Epithelial cell of proximal tubule (primary cell): ENCODE measurements at regions not wholly inside any gene's neighbourhood (a gene's known extent, or its start where the extent isn't known, plus 50 kb on each side); places are given as distances from the start of the nearest gene placed in this dataset.

Experiments used
- DNase-seq: peaks from one replicate; pipeline ENCODE4 v3.0.0-alpha.2; 2011; ENCODE audit warnings: low read depth
- H3K4me3 ChIP-seq: 2 replicates; pipeline ENCODE4 v1.5.1; 2011; ENCODE audit warnings: low read depth, mild to moderate bottlenecking, low read length
- CTCF ChIP-seq: conservative IDR thresholded peaks from 2 replicates; pipeline ENCODE4 v1.5.1; 2012; ENCODE audit warnings: low read depth, mild to moderate bottlenecking, low read length

GRCh38 chr6:1522779-1523178, 86.9 kb upstream of the FOXC1 start:
- no peak overlapping the region for H3K4me3 ChIP-seq
- TF ChIP-seq CTCF, result no peak

GRCh38 chr6:1524040-1524480, 85.7 kb upstream of the FOXC1 start:
- no peak overlapping the region for H3K4me3 ChIP-seq
- TF ChIP-seq CTCF, result peak; percentile 65
- DNase-seq, result no peak

More at GRCh38 chr6:1522779-1523178, 86.9 kb upstream of the FOXC1 start:
- no peak for DNase-seq

- no peak for TF ChIP-seq CTCF
- no peak for DNase-seq
- H3K4me3 ChIP-seq, result no peak overlapping the region
Measured at GRCh38 chr6:1525364-1526038, 84.2 kb upstream of the FOXC1 start.

GRCh38 chr6:1526398-1527072, 83.2 kb upstream of the FOXC1 start:
- no peak for DNase-seq
- H3K4me3 ChIP-seq, result no peak overlapping the region
- no peak for TF ChIP-seq CTCF

GRCh38 chr6:1527073-1527457, 82.7 kb upstream of the FOXC1 start:
- TF ChIP-seq CTCF, result no peak
- H3K4me3 ChIP-seq, result no peak overlapping the region
- DNase-seq, result no peak

GRCh38 chr6:1535295-1535694, 74.4 kb upstream of the FOXC1 start:
- no peak for TF ChIP-seq CTCF
- DNase-seq, result no peak
- no peak overlapping the region for H3K4me3 ChIP-seq
